HG03103 (cell line): ENCODE measurements at regions not wholly inside any gene's neighbourhood (a gene's known extent, or its start where the extent isn't known, plus 50 kb on each side); places are given as distances from the start of the nearest gene placed in this dataset.
"Not testable (repeated sequence)": the region's sequence is repeated elsewhere in the genome, so short reads cannot be mapped to it uniquely, and the experiment has no call there.

Source experiments
- ATAC-seq: cut with Tn5 transposase; IDR thresholded peaks from one replicate; pipeline ENCODE4 v1.9.1; 2021; ENCODE audit warnings: low read depth; ENCODE audit not compliant: unreplicated experiment

GRCh38 chr2:38243186-38243880, 133.7 kb downstream of the ATL2 start:
- no peak for ATAC-seq

GRCh38 chr2:38239452-38239851, 137.6 kb downstream of the ATL2 start:
- ATAC-seq: no peak

- not testable (repeated sequence) for ATAC-seq
Observed at GRCh38 chr2:38238705-38239104, 138.4 kb downstream of the ATL2 start.

- no peak for ATAC-seq
Observed at GRCh38 chr2:38237311-38237710, 139.8 kb downstream of the ATL2 start.

GRCh38 chr2:38233231-38233983, 143.7 kb downstream of the ATL2 start:
- ATAC-seq: no peak

GRCh38 chr2:38232454-38232853, 144.6 kb downstream of the ATL2 start:
- ATAC-seq: no peak

- ATAC-seq: no peak
Observed at GRCh38 chr2:38230756-38231155, 146.3 kb downstream of the ATL2 start.

- no peak for ATAC-seq
Observed at GRCh38 chr2:38228753-38229152, 148.3 kb downstream of the ATL2 start.

GRCh38 chr2:38224821-38225437, 149.0 kb upstream of the CYP1B1 start:
- ATAC-seq: no peak

GRCh38 chr2:38224181-38224580, 148.2 kb upstream of the CYP1B1 start:
- no peak for ATAC-seq

- no peak for ATAC-seq
Observed at GRCh38 chr2:38223256-38223655, 147.3 kb upstream of the CYP1B1 start.

GRCh38 chr2:38220164-38220563, 144.2 kb upstream of the CYP1B1 start:
- no peak for ATAC-seq

- no peak for ATAC-seq
Observed at GRCh38 chr2:38218995-38219394, 143.0 kb upstream of the CYP1B1 start.

- no peak for ATAC-seq
Observed at GRCh38 chr2:38218591-38218991, 142.6 kb upstream of the CYP1B1 start.

- ATAC-seq: no peak
Observed at GRCh38 chr2:38217401-38218188, 141.6 kb upstream of the CYP1B1 start.

- ATAC-seq: no peak
Observed at GRCh38 chr2:38216886-38217285, 140.9 kb upstream of the CYP1B1 start.

GRCh38 chr2:38215993-38216392, 140.0 kb upstream of the CYP1B1 start:
- no peak for ATAC-seq

- no peak for ATAC-seq
Observed at GRCh38 chr2:38215522-38215921, 139.6 kb upstream of the CYP1B1 start.

- no peak for ATAC-seq
Observed at GRCh38 chr2:38214209-38214717, 138.3 kb upstream of the CYP1B1 start.

GRCh38 chr2:38213619-38214167, 137.7 kb upstream of the CYP1B1 start:
- no peak for ATAC-seq
